Loucy (cell line): ENCODE measurements at regions not wholly inside any gene's neighbourhood (a gene's known extent, or its start where the extent isn't known, plus 50 kb on each side); places are given as distances from the start of the nearest gene placed in this dataset.

ENCODE experiments used
- H2AFZ ChIP-seq: fragments of 200-600 bp; sonication (generic); 2 replicates; pipeline ENCODE4 v1.6.0; 2016; ENCODE audit warnings: antibody characterized with exemption, mild to moderate bottlenecking, low read length, moderate library complexity
- H3F3A ChIP-seq: fragments of 200-600 bp; 2 replicates; pipeline ENCODE4 v1.6.0; 2016; ENCODE audit warnings: antibody characterized with exemption, low read depth, mild to moderate bottlenecking
- H3K27me3 ChIP-seq: fragments of 200-600 bp; sonication (generic); 2 replicates; pipeline ENCODE4 v1.6.1; 2014; ENCODE audit warnings: low read length, mild to moderate bottlenecking; ENCODE audit not compliant: insufficient read depth, poor library complexity, severe bottlenecking
- H3K36me3 ChIP-seq: fragments of 200-600 bp; sonication (generic); 2 replicates; pipeline ENCODE4 v1.6.1; 2016; ENCODE audit warnings: low read length; ENCODE audit not compliant: insufficient read depth
- H3K4me1 ChIP-seq: fragments of 200-600 bp; sonication (generic); 2 replicates; pipeline ENCODE4 v1.5.1; 2014; ENCODE audit warnings: low read length, mild to moderate bottlenecking; ENCODE audit not compliant: insufficient read depth, poor library complexity, severe bottlenecking
- H3K4me2 ChIP-seq: fragments of 200-600 bp; sonication (generic); 2 replicates; pipeline ENCODE4 v1.6.0; 2014; ENCODE audit warnings: antibody characterized with exemption, low read length, low read depth, mild to moderate bottlenecking; ENCODE audit not compliant: poor library complexity, severe bottlenecking
- H3K4me3 ChIP-seq: fragments of 200-600 bp; sonication (generic); 2 replicates; pipeline ENCODE4 v1.5.1; 2014; ENCODE audit warnings: low read length, mild to moderate bottlenecking, mixed read lengths; ENCODE audit not compliant: poor library complexity, severe bottlenecking
- H3K79me2 ChIP-seq: fragments of 200-600 bp; sonication (generic); 2 replicates; pipeline ENCODE4 v1.6.1; 2014; ENCODE audit warnings: low read length; ENCODE audit not compliant: insufficient read depth
- H3K9ac ChIP-seq: fragments of 200-600 bp; sonication (generic); 2 replicates; pipeline ENCODE4 v1.6.0; 2014; ENCODE audit warnings: mild to moderate bottlenecking, low read depth, low read length, moderate library complexity; ENCODE audit not compliant: poor library complexity, severe bottlenecking
- H3K9me2 ChIP-seq: fragments of 200-600 bp; sonication (generic); replicated peaks from 2 replicates; pipeline ENCODE4 v1.6.1; 2016; ENCODE audit warnings: low read depth, low read length, mixed read lengths
- H3K9me3 ChIP-seq: fragments of 200-600 bp; sonication (generic); 2 replicates; pipeline ENCODE4 v1.6.1; 2014; ENCODE audit warnings: mild to moderate bottlenecking, antibody characterized with exemption, low read length, low read depth; ENCODE audit not compliant: insufficient read depth
- H4K20me1 ChIP-seq: fragments of 200-600 bp; sonication (generic); 2 replicates; pipeline ENCODE4 v1.6.0; 2014; ENCODE audit warnings: antibody characterized with exemption, low read length, mild to moderate bottlenecking; ENCODE audit not compliant: insufficient read depth, poor library complexity, severe bottlenecking
- EZH2phosphoT487 ChIP-seq: fragments of 200-600 bp; IDR thresholded peaks from 2 replicates; pipeline ENCODE4 v1.6.1; 2018; ENCODE audit warnings: antibody characterized with exemption, mild to moderate bottlenecking, moderate library complexity, borderline replicate concordance
- TF ChIP-seq, protein P1 (sequence below): fragments of 200-600 bp; sonication (generic); conservative IDR thresholded peaks from 2 replicates; pipeline ENCODE4 v1.5.1; 2014; ENCODE audit warnings: mild to moderate bottlenecking, antibody characterized with exemption, low read length

DNA sequence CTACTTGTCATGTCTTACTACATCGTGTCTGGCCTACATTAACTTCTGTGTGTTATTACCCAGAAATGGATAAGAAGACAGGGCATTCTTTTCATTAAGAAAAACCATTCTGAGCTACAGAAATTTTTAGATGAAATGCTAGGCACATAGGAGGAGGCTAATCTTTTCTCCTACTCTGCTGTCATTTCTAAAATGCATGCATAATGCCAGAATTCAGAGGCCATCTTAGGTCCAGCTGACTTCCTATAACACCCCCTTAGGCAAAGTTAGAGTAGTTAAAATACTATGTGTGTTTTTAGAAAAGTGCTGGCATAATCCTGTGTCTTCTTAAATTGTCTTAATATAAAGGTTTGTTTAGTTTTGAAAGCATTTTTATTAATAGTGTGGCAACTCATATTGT, 352.6 kb downstream of the CSNK1G3 start:
- Histone ChIP-seq H3K4me1 (no peaks in the 10 kb centered on the region), H3K79me2 (no peaks in the 10 kb centered on the region), H3K9me2 (no peaks in the 10 kb centered on the region), H3K4me2 (no peak overlapping the region), H3K9ac (no peak overlapping the region), H3K9me3 (no peaks in the 10 kb centered on the region), H3K36me3 (no peaks in the 10 kb centered on the region), H3F3A (no peaks in the 10 kb centered on the region), H3K27me3 (no peaks in the 10 kb centered on the region), H3K4me3 (no peak overlapping the region), H2AFZ (no peak overlapping the region), H4K20me1 (no peaks in the 10 kb centered on the region)
- TF ChIP-seq, protein P1, sequence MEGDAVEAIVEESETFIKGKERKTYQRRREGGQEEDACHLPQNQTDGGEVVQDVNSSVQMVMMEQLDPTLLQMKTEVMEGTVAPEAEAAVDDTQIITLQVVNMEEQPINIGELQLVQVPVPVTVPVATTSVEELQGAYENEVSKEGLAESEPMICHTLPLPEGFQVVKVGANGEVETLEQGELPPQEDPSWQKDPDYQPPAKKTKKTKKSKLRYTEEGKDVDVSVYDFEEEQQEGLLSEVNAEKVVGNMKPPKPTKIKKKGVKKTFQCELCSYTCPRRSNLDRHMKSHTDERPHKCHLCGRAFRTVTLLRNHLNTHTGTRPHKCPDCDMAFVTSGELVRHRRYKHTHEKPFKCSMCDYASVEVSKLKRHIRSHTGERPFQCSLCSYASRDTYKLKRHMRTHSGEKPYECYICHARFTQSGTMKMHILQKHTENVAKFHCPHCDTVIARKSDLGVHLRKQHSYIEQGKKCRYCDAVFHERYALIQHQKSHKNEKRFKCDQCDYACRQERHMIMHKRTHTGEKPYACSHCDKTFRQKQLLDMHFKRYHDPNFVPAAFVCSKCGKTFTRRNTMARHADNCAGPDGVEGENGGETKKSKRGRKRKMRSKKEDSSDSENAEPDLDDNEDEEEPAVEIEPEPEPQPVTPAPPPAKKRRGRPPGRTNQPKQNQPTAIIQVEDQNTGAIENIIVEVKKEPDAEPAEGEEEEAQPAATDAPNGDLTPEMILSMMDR, result no peak
- no peak for TF ChIP-seq EZH2phosphoT487

DNA sequence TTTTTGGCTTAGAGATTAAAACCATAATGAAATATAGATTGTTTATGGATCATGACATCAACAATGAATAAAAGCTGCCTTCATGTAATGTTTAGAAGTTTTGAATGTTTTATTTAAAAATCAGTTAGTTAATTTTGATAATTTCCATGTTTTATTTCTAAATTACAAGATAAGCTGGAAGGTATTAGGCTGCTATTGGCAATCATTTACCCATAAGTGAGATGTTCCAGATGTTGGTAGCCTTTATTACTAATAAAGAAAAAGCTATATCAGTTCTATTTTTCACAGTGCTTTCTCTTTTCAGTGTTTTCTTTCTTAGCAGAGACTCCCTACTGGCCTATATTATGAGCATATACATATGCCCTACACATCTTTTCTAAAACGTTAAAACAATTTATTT, 347.0 kb downstream of the CSNK1G3 start:
- Histone ChIP-seq H3K4me2 (no peak overlapping the region), H3K4me3 (no peak overlapping the region), H3K36me3 (no peaks in the 10 kb centered on the region), H3K9ac (no peak overlapping the region), H3K27me3 (no peaks in the 10 kb centered on the region), H3F3A (no peaks in the 10 kb centered on the region), H3K79me2 (no peaks in the 10 kb centered on the region), H3K9me3 (no peaks in the 10 kb centered on the region), H2AFZ (no peak overlapping the region), H3K9me2 (no peaks in the 10 kb centered on the region), H4K20me1 (no peaks in the 10 kb centered on the region), H3K4me1 (no peaks in the 10 kb centered on the region)
- TF ChIP-seq, protein P1, result no peak
- no peak for TF ChIP-seq EZH2phosphoT487

DNA sequence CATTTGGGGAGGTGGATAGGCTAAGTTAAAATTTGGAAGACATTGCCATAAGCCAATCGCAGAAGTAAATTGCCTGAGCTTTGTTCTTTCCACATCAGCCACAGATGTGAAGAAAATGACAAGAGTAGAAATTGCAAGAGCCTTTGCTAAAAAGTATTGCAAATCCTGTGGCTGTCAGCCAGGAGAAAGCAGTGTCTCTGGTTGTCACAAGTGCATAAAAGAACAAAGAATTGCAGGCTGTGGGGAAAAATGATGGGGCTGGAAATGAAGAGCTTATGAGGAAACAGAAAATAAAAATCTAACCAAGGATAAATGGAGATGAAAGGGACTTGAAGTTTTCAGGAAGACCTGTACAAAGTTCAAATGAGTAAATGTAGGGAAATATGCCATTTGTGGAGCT, 344.8 kb downstream of the CSNK1G3 start:
- Histone ChIP-seq H3K4me1 (no peaks in the 10 kb centered on the region), H3K79me2 (no peaks in the 10 kb centered on the region)
- TF ChIP-seq EZH2phosphoT487, result no peak
- TF ChIP-seq, protein P1, result no peak

More for the DNA sequence above, 344.8 kb downstream of the CSNK1G3 start:
- H3K4me2 ChIP-seq, result no peak overlapping the region
- no peaks in the 10 kb centered on the region for H3K27me3 ChIP-seq
- no peaks in the 10 kb centered on the region for H3F3A ChIP-seq
- no peak overlapping the region for H3K4me3 ChIP-seq
- H3K9me2 ChIP-seq, result no peaks in the 10 kb centered on the region
- H3K9ac ChIP-seq, result no peak overlapping the region
- H2AFZ ChIP-seq, result no peak overlapping the region
- H3K9me3 ChIP-seq, result no peaks in the 10 kb centered on the region
- H4K20me1 ChIP-seq, result no peaks in the 10 kb centered on the region
- no peaks in the 10 kb centered on the region for H3K36me3 ChIP-seq
